Spleen (tissue), 7 donors: ENCODE measurements at regions not wholly inside any gene's neighbourhood (a gene's known extent, or its start where the extent isn't known, plus 50 kb on each side); places are given as distances from the start of the nearest gene placed in this dataset.

Source experiments
- CTCF ChIP-seq, 11 experiments: fragments of 200-600 bp in 7 of 11; fragments of 450-650 bp in 4 of 11; sonication (generic) in 4 of 11; IDR thresholded peaks in 8 of 11; conservative IDR thresholded peaks in 3 of 11; 1 replicate in 7 of 11; 2 replicates in 4 of 11; pipeline versions ENCODE4 v1.4.0 to v1.8.0; 2016 to 2021; ENCODE audit warnings: antibody characterized with exemption in 11 of 11, inconsistent platforms in 4 of 11, mild to moderate bottlenecking in 1 of 11
- POLR2A ChIP-seq, 3 donors: fragments of 450-650 bp; IDR thresholded peaks; one replicate each; pipeline ENCODE4 v1.5.1; 2017; ENCODE audit warnings: antibody characterized with exemption in 3 of 3, mild to moderate bottlenecking in 1 of 3
- POLR2AphosphoS5 ChIP-seq, 3 donors: sonication (generic); formaldehyde crosslinking; IDR thresholded peaks; one replicate each; pipeline ENCODE4 v1.5.1; 2017; ENCODE audit warnings: antibody characterized with exemption in 3 of 3
- donor health status: DM: no; HTN: no; CAD: no; lungs with moderate emphysema.
- donor health status: DM: no; HTN: no; CAD: no.
- donor health status: DM: no; HTN: no; CAD: no.

DNA sequence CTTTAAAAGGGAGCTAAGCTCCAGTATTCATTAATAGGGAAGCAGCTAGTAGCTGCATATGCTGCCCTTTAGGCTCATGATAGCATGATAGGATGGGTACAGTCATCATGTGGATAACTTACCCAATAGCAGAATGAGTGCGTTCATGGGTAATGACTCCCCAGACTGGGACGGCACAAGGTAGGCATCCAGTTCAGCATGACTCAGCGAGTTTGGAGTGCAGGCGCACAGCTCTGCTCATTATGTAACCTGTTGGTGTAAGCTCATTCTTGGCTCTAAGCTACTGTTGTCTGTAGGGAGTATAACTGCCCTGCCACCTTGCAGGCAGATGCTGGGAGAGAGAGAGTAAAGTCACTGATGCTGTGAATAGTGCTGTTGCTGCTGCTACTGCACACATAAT is 209.2 kb upstream of the SYT4 start:
- TF ChIP-seq CTCF (IDR thresholded peaks at IDR 0.05 in 8 of 11, conservative IDR thresholded peaks at IDR 0.05 in 3 of 11) (no peak), POLR2A (IDR thresholded peaks at IDR 0.05) (no peak), POLR2AphosphoS5 (IDR thresholded peaks at IDR 0.05) (no peak)
